ENCODE measurements at regions not wholly inside any gene's neighbourhood (a gene's known extent, or its start where the extent isn't known, plus 50 kb on each side); places are given as distances from the start of the nearest gene placed in this dataset.

DNA sequence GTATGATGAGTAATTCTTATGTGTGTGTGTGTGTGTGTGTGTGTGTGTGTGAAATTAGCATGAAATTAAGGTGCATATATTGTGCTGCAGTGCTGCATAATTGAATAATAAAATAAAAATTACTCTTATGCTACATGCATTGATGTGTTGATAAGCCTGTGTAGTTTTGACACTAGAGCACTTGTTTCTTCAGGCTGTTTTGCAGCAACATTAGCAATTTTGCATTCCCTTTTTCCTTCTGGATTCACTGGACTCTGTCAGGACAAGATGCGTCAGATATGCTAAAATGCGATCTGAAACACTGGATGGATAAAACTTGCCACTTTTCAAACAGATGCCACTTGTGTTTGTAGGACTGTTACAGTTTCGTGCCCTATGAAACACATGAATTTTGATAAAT, 175.4 kb upstream of the ATP6AP2 start:
- ChIA-PET POLR2A (no interaction called here), CTCF (no interaction called here)
- H3K27me3 ChIP-seq (ENCODE audit: control insufficient read depth, insufficient read depth, low read length): no peaks in the 10 kb centered on the region; the same call in 1 of the 2 replicates
- no peak for DNase-seq (ENCODE audit: low read depth)
- no peak overlapping the region for H3K4me3 ChIP-seq (ENCODE audit: low read depth, low read length)
- TF ChIP-seq, protein P1, sequence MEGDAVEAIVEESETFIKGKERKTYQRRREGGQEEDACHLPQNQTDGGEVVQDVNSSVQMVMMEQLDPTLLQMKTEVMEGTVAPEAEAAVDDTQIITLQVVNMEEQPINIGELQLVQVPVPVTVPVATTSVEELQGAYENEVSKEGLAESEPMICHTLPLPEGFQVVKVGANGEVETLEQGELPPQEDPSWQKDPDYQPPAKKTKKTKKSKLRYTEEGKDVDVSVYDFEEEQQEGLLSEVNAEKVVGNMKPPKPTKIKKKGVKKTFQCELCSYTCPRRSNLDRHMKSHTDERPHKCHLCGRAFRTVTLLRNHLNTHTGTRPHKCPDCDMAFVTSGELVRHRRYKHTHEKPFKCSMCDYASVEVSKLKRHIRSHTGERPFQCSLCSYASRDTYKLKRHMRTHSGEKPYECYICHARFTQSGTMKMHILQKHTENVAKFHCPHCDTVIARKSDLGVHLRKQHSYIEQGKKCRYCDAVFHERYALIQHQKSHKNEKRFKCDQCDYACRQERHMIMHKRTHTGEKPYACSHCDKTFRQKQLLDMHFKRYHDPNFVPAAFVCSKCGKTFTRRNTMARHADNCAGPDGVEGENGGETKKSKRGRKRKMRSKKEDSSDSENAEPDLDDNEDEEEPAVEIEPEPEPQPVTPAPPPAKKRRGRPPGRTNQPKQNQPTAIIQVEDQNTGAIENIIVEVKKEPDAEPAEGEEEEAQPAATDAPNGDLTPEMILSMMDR (IDR thresholded peaks at IDR 0.05; ENCODE audit: insufficient read depth, low read depth, low read length): no peak
- no peaks in the 10 kb centered on the region for H3K36me3 ChIP-seq (ENCODE audit: control insufficient read depth, insufficient read depth, low read length)

DNA sequence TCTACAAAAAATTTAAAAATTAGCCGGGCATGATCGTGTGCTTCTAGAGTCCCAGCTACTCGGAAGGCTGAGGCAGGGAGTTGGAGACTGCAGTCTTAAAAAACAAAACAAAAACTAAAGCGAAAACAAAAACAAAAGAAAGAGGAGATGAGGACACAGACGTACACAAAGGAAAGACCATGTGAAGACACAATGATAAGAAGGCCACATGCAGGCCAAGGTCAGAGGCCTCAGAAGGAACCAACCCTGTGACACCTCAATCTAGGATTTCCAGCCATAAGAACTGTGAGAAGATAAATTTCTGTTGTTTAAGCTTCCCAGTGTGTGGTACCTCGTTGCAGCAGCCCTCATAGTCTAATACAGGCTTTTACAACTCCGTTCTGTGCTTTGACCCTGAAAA, 177.0 kb upstream of the ATP6AP2 start:
- CTCF ChIA-PET: interaction anchor here (1.6 kb wide), 1 partner anchor 10 kb away, joined by 5 read pairs; no protein-coding TSS in a partner anchor
- POLR2A ChIA-PET: no interaction called here
- DNase-seq (ENCODE audit: low read depth): no peak
- no peaks in the 10 kb centered on the region; the same call in 1 of the 2 replicates for H3K27me3 ChIP-seq (ENCODE audit: control insufficient read depth, insufficient read depth, low read length)
- TF ChIP-seq, protein P1 (IDR thresholded peaks at IDR 0.05; ENCODE audit: insufficient read depth, low read depth, low read length): no peak
- no peaks in the 10 kb centered on the region for H3K36me3 ChIP-seq (ENCODE audit: control insufficient read depth, insufficient read depth, low read length)
- H3K4me3 ChIP-seq (ENCODE audit: low read depth, low read length): no peak overlapping the region

DNA sequence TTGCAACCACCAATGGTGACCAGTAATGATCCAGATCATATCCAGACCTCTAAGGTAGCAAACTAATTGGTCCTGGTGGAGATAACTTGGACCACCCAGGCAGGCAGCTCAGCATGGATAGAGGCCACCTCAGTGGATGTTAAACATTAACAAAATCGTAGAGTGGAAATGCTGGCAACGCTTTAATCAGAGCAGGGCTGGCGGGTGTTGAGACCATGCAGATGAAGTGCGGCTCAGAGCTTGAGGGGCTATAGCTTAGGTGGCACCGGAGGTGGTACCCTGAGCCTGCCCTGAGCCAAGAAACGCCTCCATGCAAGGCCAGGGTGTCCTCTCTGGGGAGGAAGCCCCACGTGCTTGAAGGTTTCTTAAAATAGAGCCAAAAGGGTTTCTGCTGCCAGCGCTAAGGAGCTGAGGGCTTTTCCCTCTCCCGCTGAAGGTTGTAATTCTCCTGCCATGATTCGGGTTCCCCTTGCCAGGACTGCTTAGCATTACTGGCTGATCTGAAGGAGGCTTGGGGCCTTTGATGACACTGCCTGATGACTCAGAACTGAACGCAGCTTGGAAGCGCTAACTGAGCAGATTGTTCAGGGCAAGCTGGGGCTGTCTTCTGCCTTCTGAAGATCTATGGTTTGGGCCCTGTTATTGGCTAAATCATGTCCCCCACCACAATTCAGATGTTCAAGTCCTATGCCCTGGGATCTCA, 177.8 kb upstream of the ATP6AP2 start:
- ChIA-PET CTCF (interaction anchor here (1.0 to 1.6 kb wide), 2 partner anchors 8 to 10 kb away, joined by 3 to 5 read pairs; no protein-coding TSS in a partner anchor), POLR2A (no interaction called here)
- Histone ChIP-seq H3K4me3 (ENCODE audit: low read depth, low read length) (no peak overlapping the region), H3K27me3 (ENCODE audit: control insufficient read depth, insufficient read depth, low read length) (no peaks in the 10 kb centered on the region; the same call in 1 of the 2 replicates), H3K36me3 (ENCODE audit: control insufficient read depth, insufficient read depth, low read length) (no peaks in the 10 kb centered on the region)
- no peak for DNase-seq (ENCODE audit: low read depth)
- TF ChIP-seq, protein P1 (IDR thresholded peaks at IDR 0.05; ENCODE audit: insufficient read depth, low read depth, low read length): no peak

DNA sequence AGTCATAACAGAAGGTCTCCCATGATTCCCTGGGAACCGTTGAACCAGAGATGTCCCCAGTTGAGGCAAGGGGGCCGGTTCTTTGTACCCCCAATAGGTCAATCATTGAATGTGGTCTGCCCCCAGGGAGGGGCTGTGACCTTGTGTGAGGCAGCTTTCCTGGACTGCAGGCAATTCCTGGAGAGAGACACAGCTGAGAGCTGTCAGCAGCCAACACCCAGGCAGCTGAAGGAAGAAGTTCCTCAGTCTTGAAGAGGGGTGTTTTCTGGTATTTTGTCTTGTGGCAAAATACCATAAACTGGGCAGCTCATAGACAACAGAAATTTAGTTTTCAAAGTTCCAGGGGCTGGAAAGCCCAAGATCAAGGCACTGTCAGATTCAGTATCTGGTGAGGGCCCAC, 185.7 kb upstream of the ATP6AP2 start:
- H3K36me3 ChIP-seq (ENCODE audit: control insufficient read depth, insufficient read depth, low read length): no peaks in the 10 kb centered on the region
- ChIA-PET POLR2A (no interaction called here), CTCF (no interaction called here)
- no peak overlapping the region for H3K4me3 ChIP-seq (ENCODE audit: low read depth, low read length)
- TF ChIP-seq, protein P1 (IDR thresholded peaks at IDR 0.05; ENCODE audit: insufficient read depth, low read depth, low read length): no peak
- no peak for DNase-seq (ENCODE audit: low read depth)
- H3K27me3 ChIP-seq (ENCODE audit: control insufficient read depth, insufficient read depth, low read length): no peaks in the 10 kb centered on the region

DNA sequence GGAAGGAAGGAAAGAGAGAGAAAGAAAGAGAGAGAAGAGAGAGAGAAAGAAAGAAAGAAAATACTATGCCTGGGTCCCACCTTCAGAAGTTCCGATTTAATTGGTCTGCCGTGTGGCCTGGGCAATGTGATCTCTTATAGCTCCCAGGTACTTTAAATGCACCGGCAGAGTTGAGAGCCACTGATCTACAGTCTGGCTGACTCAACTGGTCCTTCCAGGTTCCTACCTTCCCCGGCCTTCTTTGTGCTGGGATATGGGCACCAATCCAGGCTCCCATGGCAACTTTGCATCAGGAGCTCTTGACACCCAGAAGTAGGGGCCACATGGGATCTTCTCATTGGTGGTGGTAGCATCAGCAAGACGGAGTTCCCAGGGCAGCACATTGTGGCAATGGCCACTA, 186.5 kb upstream of the ATP6AP2 start:
- Histone ChIP-seq H3K36me3 (ENCODE audit: control insufficient read depth, insufficient read depth, low read length) (no peaks in the 10 kb centered on the region), H3K4me3 (ENCODE audit: low read depth, low read length) (no peak overlapping the region), H3K27me3 (ENCODE audit: control insufficient read depth, insufficient read depth, low read length) (no peaks in the 10 kb centered on the region)
- no peak for DNase-seq (ENCODE audit: low read depth)
- POLR2A ChIA-PET: no interaction called here
- CTCF ChIA-PET: no interaction called here
- TF ChIP-seq, protein P1 (IDR thresholded peaks at IDR 0.05; ENCODE audit: insufficient read depth, low read depth, low read length): no peak

All from BJ (cell line).